ELR (cell line): ENCODE measurements at regions not wholly inside any gene's neighbourhood (a gene's known extent, or its start where the extent isn't known, plus 50 kb on each side); places are given as distances from the start of the nearest gene placed in this dataset.

Source experiments
- DNase-seq: peaks from one replicate; pipeline ENCODE4 v3.0.0-alpha.2; 2015; ENCODE audit warnings: low read depth

DNA sequence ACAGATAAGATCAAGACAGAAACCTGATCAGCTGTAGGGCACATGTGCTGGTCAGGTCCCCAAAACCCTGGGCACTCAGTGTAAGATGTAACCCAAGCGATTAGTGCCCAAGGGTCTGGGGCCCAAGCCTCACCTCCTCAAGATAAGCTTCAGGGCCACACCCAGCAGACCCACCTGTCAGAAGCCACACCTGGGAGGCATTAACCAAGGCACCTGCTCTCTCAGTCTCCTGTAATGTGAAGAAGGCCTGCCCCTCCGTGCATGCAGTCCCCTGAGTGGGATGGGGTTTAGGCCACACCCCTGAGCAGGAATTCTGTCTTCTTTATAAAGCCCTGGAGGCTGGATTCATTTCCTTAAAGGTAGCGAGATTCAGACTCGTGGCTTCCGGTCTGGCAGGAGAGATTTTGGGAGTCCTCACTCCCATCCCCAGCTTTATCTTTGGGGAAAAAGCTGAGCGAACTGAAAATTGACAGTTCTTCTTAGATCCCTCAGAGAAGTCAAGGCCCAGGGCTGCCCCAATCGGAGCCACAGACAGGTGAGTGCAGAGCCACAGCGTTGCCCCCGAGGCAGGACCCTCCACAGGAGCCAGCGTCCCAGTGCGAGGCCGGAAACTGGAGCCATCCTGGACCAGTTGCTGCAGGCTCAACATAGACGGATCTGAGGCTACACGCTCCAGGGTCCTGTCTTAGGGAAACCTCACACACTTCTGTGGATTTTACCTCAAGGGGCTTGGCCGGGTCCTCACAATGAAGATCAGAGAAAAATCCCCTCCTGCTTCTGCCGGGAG is 357.6 kb upstream of the IRX4 start:
- DNase-seq = no peak

DNA sequence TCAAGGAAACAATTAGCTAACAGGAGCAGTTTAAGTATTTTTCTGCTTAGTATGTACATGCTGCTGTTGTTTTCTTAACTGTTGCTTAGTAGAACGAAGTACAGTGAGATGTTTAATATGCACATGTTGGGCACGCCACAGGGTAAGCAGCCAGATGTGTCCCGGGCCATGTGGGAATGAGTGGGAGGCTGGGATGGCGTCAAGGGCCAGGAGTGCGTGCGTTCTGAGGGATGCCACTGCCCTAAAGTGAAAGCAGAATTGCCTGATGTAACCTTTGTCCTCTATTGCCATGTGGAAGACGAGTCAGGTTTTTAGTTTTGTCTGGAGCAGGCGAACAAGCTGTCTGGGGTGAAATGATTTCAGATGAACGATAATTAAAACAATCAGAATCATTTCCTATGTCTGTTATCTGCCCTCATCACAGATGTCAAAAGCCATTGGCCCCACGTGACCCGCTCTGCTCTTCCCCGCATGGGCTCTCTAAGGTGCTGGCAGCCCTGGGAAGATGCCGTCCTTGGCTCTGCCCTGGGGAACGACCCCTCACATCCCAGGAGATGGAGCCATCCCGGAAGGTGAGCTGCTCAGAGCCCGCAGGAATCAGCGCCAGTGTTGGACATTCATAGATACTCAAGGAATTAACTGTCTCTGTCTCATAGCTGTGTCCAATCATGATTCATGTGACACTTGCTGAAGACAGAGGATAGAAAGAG is 356.6 kb upstream of the IRX4 start:
- no peak for DNase-seq

DNA sequence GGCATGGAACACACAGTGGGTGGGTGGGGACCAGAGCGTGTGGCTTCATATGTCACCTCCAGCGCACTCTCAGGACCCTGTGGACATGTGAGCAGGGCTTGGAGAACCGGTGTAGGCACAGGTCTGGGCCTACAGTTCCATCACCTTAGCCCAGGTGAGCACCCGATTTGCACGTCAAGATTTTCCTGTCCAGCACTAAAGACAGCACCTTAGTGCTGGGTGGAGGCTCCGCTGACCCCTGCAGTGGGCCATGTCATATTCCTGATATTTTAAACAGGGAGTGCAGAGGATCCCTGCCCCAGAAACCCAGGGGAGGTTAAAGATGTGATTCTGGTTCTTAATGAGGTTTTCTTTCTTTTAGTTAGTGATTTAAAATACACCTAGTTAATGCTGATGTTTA is 356.0 kb upstream of the IRX4 start:
- DNase-seq = no peak

DNA sequence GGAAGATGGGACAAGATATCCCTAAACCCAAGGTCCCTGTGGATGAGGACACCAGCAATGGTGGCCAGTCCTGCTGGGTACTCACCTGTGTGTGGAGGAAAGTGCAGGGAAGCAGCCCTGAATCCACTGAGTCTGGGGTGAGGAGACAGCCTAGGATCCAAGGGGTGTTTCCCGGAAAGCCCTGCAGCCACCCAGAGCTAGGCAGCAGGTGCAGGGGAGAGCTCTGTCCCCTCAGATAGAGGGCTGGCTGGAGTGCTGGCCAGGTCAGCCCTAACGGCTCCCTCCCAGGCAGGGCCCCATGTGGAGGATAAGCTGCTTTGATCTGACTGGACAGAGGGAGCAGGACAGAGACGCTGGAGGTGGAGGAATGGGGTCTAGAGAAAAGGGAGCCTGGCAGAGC is 344.7 kb upstream of the IRX4 start:
- DNase-seq = no peak

- no peak for DNase-seq
Measured at GRCh38 chr5:2224689-2225088, 342.0 kb upstream of the IRX4 start.

GRCh38 chr5:2223303-2223702 is 340.6 kb upstream of the IRX4 start:
- no peak for DNase-seq

- no peak for DNase-seq
Measured at GRCh38 chr5:2222246-2222992, 339.7 kb upstream of the IRX4 start.

- DNase-seq = no peak
Measured at GRCh38 chr5:2221450-2221849, 338.7 kb upstream of the IRX4 start.

GRCh38 chr5:2220741-2221140 is 338.0 kb upstream of the IRX4 start:
- no peak for DNase-seq

- no peak for DNase-seq
Measured at GRCh38 chr5:2219149-2219776, 336.5 kb upstream of the IRX4 start.

DNA sequence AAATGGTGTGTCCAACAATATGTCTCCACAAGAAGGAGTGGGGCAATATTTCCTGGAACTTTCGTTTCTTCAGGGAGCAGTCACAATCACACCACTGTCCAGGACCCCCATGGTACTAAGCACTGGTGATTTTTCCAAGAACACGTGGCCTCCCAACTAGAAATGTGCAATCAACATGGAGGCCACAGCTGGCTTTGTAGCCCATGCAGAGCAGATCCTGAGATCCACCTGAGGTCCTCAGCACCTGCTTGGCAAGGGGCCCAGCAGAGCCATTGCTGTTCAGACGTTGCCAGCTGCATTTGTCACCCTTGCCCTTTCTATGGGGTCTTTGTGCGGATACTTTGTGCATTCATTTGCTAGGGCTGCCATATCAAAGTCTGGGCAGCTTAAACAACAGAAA is 334.5 kb upstream of the IRX4 start:
- DNase-seq = no peak

- DNase-seq = no peak
Measured at GRCh38 chr5:2214910-2215590, 332.3 kb upstream of the IRX4 start.

DNA sequence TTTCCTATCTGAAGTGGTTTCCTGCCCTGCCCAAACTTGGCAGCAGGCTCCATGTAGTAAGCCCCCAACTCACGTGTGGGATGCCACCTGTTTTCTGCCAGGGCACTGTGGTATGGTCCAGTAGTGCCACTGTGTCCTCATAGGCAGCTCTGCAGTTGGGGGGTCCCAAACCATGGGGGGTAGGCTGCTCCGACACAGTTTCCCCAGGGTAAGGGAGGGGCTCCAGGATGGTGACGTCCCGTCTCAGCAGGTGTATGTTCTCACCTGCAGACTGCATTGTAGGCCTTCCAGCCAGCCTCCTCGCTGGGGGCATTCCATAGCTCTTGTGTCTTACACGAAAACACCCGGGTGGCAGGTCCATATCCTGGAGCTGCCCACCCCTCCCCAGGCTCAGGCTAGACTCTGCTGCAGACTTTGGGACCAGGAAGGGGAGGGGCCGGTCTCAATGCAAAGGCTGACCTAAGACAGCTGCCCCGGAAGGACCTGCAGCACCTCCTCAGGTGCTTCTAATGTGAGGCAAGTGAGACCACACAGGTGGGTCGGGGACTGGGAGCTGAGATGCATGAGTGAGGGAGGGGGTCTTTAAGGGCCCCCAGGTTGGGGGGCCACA is 330.5 kb upstream of the IRX4 start:
- no peak for DNase-seq

DNA sequence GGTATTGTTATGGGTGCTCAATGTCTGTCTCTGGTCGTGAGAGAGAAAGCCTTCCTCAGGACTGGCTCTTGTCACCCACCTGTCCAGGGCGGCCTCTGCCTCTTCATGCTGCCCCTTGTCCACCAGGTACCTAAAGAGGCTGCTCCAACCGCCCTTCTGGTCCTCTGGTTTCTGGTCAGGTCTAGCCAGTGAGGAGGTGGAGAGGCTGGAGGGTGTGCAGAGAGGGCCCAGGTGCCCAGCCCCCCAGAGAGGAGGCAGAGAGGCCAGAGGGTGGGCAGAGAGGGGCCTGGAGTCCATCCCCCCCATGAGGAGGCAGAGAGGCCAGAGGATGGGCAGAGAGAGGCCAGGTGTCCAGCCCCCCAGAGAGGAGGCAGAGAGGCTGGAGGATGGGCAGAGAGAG is 329.8 kb upstream of the IRX4 start:
- DNase-seq = no peak

GRCh38 chr5:2208239-2208544 is 325.5 kb upstream of the IRX4 start:
- DNase-seq = no peak

- no peak for DNase-seq
Measured at GRCh38 chr5:2207416-2208238, 324.9 kb upstream of the IRX4 start.

GRCh38 chr5:2207109-2207399 is 324.3 kb upstream of the IRX4 start:
- no peak for DNase-seq

GRCh38 chr5:2206293-2207108 is 323.8 kb upstream of the IRX4 start:
- DNase-seq = no peak

DNA sequence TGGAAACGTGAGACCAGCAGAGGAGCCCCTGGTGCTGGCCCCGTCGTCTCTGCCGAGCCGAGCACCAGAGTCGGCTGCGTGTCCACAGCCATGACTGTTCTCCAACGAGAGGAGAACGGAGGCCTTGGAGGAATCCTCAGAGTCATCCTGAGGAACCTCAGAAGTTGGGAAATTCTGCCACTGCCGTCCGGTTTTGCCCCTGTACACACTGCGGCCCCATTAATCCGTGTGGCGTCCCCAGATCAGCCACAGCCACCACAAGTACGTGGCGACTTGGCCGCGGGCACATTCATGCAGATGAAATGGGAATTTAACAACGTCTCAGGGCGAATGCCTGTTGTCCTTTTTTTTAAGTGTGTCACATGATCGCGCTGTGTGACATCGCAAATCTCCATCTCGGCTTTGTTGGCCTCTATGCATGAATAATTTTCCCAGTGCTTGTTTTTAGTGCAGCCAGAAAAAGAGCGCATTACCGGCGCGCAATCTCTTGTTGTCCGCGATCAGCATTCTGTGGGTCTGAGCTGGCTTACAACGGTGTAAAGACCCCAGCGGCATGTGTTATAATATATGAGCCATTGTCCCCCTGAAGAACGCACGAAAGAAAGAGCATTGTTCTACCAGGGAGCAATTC is 323.0 kb upstream of the IRX4 start:
- no peak for DNase-seq

GRCh38 chr5:2205185-2205585 is 322.5 kb upstream of the IRX4 start:
- no peak for DNase-seq
